HEK293T (cell line): ENCODE measurements at regions not wholly inside any gene's neighbourhood (a gene's known extent, or its start where the extent isn't known, plus 50 kb on each side); places are given as distances from the start of the nearest gene placed in this dataset.
"Not testable (repeated sequence)": the region's sequence is repeated elsewhere in the genome, so short reads cannot be mapped to it uniquely, and the experiment has no call there.

ENCODE experiments used
- CTCF ChIA-PET: fragments of 350-600 bp; formaldehyde crosslinking; extraction: SDS; loops from one replicate; lab custom pipeline; 2021; ENCODE audit warnings: antibody characterized with exemption, inconsistent platforms; lab: Yijun Ruan, JAX
- POLR2A ChIA-PET: fragments of 350-600 bp; formaldehyde crosslinking; extraction: SDS; loops from one replicate; lab custom pipeline; 2020; ENCODE audit warnings: antibody characterized with exemption, inconsistent platforms; lab: Yijun Ruan, JAX
- DNase-seq: peaks from one replicate; pipeline ENCODE4 v3.0.0; 2012; ENCODE audit warnings: mixed read lengths; ENCODE audit errors: extremely low spot score
- ARNT ChIP-seq: fragments of 450-650 bp; IDR thresholded peaks from 2 replicates; pipeline ENCODE4 v1.6.1; 2017; ENCODE audit warnings: mild to moderate bottlenecking
- BHLHE40 ChIP-seq: fragments of 450-650 bp; IDR thresholded peaks from 2 replicates; pipeline ENCODE4 v1.6.1; 2016; ENCODE audit warnings: mild to moderate bottlenecking, moderate library complexity, borderline replicate concordance
- CTBP1 ChIP-seq: fragments of 450-650 bp; IDR thresholded peaks from 2 replicates; pipeline ENCODE4 v1.6.1; 2016; ENCODE audit warnings: borderline replicate concordance
- ELF4 ChIP-seq: fragments of 450-650 bp; IDR thresholded peaks from 2 replicates; pipeline ENCODE4 v1.6.1; 2017; ENCODE audit warnings: antibody characterized with exemption
- FOXA1 ChIP-seq: fragments of 450-650 bp; IDR thresholded peaks from 2 replicates; pipeline ENCODE4 v1.6.1; 2016; ENCODE audit warnings: mild to moderate bottlenecking
- FOXK2 ChIP-seq: fragments of 450-650 bp; IDR thresholded peaks from 2 replicates; pipeline ENCODE4 v1.6.1; 2016; ENCODE audit warnings: mild to moderate bottlenecking
- FOXM1 ChIP-seq: fragments of 450-650 bp; IDR thresholded peaks from 2 replicates; pipeline ENCODE4 v1.6.1; 2017; ENCODE audit warnings: mild to moderate bottlenecking, borderline replicate concordance
- HDGF ChIP-seq: fragments of 450-650 bp; IDR thresholded peaks from 2 replicates; pipeline ENCODE4 v1.6.1; 2017; ENCODE audit warnings: antibody characterized with exemption, borderline replicate concordance
- L3MBTL2 ChIP-seq: fragments of 450-650 bp; conservative IDR thresholded peaks from 2 replicates; pipeline ENCODE4 v1.6.1; 2016; ENCODE audit warnings: mild to moderate bottlenecking
- LEF1 ChIP-seq: fragments of 450-650 bp; IDR thresholded peaks from 2 replicates; pipeline ENCODE4 v1.6.1; 2017; ENCODE audit warnings: mild to moderate bottlenecking, borderline replicate concordance
- NFRKB ChIP-seq: fragments of 450-650 bp; IDR thresholded peaks from 2 replicates; pipeline ENCODE4 v1.6.1; 2016; ENCODE audit warnings: mild to moderate bottlenecking, moderate library complexity
- SP1 ChIP-seq: fragments of 450-650 bp; IDR thresholded peaks from 2 replicates; pipeline ENCODE4 v1.6.1; 2017
- SUZ12 ChIP-seq: fragments of 450-650 bp; IDR thresholded peaks from 2 replicates; pipeline ENCODE4 v1.6.1; 2016; ENCODE audit warnings: mild to moderate bottlenecking
- TARDBP ChIP-seq: fragments of 450-650 bp; IDR thresholded peaks from 2 replicates; pipeline ENCODE4 v1.6.1; 2016
- ZNF384 ChIP-seq: fragments of 450-650 bp; IDR thresholded peaks from 2 replicates; pipeline ENCODE4 v1.6.1; 2016
- TF ChIP-seq, protein P1 (sequence below): fragments of 450-650 bp; IDR thresholded peaks from 2 replicates; pipeline ENCODE4 v1.6.1; 2016

DNA sequence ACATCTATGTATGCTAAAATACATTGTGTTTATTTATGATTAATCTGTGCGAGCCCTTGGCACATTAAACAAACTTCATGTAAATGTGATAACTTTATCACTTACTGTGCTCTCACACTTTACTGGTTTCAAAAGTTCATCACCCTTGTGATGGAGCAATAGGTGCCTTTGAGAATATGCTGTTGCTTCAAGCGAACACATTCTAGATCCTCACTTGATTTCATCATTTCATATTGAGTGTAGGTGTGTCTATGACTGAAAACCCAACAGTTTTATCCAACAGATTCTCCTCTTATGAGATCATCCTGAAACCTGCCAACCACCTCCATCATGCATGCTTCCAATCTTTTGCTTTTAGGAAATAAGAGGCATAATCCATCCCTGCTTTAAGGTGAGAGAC, 854.4 kb downstream of the TMEM121 start:
- no peak for DNase-seq
- ChIA-PET CTCF (no interaction called here), POLR2A (no interaction called here)
- TF ChIP-seq FOXM1 (no peak), ZNF384 (no peak), SUZ12 (no peak)

DNA sequence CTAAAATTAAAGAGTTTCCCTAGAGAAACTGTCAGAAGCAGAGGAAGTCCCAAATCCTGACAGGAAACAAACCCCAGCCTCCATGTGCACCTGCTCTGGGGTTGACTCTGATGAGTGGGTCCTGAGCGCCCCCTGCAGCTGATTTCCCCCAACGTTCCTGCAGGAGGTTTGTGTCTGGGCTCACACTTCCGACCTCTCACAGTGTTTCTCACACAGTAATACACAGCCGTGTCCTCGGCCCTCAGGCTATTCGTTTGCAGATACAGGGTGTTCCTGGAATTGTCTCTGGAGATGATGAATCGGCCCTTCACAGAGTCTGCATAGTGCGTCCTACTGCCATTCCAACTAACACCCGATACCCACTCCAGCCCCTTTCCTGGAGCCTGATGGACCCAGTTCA, 862.8 kb downstream of the TMEM121 start:
- POLR2A ChIA-PET, CTCF ChIA-PET, DNase-seq: not testable (repeated sequence)

DNA sequence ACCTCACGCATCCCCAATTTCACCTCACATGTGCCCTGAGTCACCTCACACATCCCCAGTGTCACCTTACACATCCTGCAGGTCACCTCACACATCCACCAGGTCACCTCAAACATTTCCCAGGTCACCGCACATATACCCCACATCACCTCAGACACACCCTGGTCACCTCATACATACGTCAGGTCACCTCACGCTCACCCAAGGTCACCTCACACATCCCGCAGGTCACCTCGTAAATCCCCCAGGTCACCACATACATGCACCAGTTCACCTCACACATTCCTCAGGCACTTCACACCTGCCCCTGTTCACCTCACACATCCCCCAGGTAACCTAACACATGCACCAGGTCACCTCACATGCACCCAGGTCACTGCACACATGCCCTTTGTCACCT, 864.0 kb downstream of the TMEM121 start:
- no peak for TF ChIP-seq FOXM1
- no peak for TF ChIP-seq FOXK2
- DNase-seq = no peak
- POLR2A ChIA-PET = no interaction called here
- CTCF ChIA-PET = no interaction called here

DNA sequence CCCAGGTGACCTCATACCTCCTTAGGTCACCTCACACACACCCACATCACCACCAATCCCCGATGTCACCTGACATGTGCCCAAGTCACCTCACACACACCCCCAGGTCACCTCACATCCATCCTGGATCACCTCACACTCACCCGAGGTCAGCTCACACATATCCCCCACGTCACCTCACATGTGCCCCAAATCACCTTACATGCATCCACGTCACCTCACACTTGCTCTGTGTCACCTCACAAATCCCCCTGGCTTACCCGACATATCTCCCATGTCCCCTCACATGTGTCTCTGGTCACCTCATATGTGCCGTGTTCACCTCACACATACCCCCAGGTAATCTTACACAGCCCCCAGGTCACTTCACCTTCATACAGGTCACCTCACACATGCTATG, 864.6 kb downstream of the TMEM121 start:
- ChIA-PET POLR2A (no interaction called here), CTCF (no interaction called here)
- DNase-seq = no peak
- TF ChIP-seq FOXA1 (no peak), SP1 (no peak), FOXM1 (no peak), ELF4 (no peak), CTBP1 (no peak)

DNA sequence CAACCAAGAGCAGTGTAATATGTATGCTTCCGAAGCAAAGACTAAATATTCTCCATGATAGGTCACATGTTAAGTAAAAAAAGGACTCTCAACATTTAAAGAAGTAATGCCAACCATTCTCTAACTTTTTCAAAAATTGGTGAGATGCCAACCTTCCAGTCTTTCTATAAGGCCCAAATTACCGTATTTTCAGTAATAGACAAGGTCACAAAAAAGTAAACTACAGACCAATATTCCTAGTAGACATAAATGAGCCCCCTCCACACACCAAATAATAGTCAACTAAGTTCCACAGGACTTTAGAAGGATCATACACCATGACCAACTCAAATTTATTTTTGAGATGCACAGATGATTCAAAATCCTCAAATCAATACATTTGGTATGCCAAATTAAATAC, 867.4 kb downstream of the TMEM121 start:
- no peak for DNase-seq
- POLR2A ChIA-PET = no interaction called here
- CTCF ChIA-PET = no interaction called here
- TF ChIP-seq TARDBP (no peak), ELF4 (no peak), SP1 (no peak), L3MBTL2 (no peak), SUZ12 (no peak), NFRKB (no peak), CTBP1 (no peak), HDGF (no peak), BHLHE40 (no peak), ARNT (no peak), LEF1 (no peak), FOXA1 (no peak), FOXM1 (no peak)
- TF ChIP-seq, protein P1, sequence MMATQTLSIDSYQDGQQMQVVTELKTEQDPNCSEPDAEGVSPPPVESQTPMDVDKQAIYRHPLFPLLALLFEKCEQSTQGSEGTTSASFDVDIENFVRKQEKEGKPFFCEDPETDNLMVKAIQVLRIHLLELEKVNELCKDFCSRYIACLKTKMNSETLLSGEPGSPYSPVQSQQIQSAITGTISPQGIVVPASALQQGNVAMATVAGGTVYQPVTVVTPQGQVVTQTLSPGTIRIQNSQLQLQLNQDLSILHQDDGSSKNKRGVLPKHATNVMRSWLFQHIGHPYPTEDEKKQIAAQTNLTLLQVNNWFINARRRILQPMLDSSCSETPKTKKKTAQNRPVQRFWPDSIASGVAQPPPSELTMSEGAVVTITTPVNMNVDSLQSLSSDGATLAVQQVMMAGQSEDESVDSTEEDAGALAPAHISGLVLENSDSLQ = no peak

DNA sequence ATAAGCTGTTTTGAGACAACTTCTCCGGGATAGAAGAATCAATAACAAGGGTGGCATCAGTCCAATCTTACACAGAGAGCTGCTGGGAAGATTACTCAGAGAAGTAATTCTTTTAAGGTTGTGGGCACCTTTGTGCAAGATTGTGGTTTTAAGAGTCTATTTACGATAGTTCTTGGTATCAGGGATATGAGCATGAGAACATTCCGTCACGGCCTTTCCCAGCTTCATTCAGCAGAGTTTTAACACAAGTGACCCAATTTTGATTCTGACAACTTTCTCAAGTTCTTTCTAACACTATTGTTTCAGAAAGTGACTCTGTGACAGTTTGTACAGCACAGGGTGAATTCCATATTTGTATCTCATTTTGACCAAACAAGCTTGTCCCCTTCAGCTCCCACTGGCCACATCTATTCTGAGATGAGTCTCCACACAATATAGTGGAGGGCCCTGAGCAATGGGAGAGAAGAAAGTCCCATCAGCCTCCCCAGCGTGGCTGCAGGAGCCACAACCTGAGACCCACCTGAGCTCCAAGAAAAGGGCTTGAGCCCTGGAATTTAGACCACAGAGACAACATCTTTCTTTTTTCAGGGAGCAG, 869.2 kb downstream of the TMEM121 start:
- no peak for TF ChIP-seq HDGF
- TF ChIP-seq ELF4 = no peak
- no peak for TF ChIP-seq TARDBP
- no peak for TF ChIP-seq L3MBTL2
- TF ChIP-seq BHLHE40 = no peak
- TF ChIP-seq ZNF384 = no peak
- TF ChIP-seq CTBP1 = no peak
- no peak for TF ChIP-seq LEF1
- TF ChIP-seq SP1 = no peak
- TF ChIP-seq ARNT = no peak
- no peak for TF ChIP-seq SUZ12
- POLR2A ChIA-PET = no interaction called here
- no peak for DNase-seq
- CTCF ChIA-PET = no interaction called here

DNA sequence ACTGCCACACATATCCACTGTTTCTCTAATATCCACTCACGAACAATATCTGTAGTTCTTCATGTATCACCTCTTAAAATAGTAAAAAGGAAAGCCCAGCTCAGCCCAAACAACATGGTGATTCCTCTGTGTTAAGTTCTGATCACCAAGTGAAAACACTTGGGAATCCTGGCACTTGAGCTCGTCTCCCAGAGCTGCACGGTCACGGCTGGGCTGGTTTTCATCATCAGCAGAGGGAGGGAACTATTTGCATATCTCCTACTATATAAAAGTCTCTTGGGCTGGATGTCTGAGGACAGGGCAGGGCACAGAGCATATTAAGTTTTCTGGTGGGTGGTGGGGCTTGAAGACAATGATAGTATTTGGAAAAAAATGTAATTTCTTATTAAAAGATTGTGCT, 870.6 kb downstream of the TMEM121 start:
- ChIA-PET POLR2A (no interaction called here), CTCF (no interaction called here)
- no peak for TF ChIP-seq ZNF384
- no peak for TF ChIP-seq FOXK2
- no peak for TF ChIP-seq L3MBTL2
- TF ChIP-seq ELF4 = no peak
- TF ChIP-seq LEF1 = no peak
- no peak for TF ChIP-seq SUZ12
- no peak for TF ChIP-seq FOXA1
- TF ChIP-seq SP1 = no peak
- TF ChIP-seq HDGF = no peak
- no peak for TF ChIP-seq CTBP1
- TF ChIP-seq FOXM1 = no peak
- no peak for TF ChIP-seq ARNT
- TF ChIP-seq NFRKB = no peak
- TF ChIP-seq TARDBP = no peak
- TF ChIP-seq, protein P1 = no peak
- no peak for TF ChIP-seq BHLHE40
- DNase-seq = no peak

DNA sequence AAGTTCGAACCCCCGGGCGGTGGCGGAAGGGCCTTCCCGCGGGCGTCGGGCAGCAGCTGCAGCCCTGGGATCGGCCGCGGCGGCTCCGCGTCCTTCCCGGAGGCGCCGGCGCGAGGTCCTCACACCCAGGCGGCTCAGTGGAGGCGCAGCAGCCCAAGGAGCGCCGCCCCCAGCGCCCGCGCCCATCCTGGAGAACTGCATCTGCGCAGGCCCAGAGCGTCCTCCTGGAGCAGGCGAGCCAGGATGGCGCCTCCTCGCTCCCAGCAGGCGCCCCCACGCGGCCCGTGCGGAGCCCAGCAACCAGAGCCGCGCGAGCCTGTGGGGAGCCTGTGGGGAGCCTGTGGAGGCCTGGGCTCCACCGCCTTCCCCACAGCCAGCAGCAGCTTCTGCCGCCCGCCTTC, 872.5 kb downstream of the TMEM121 start:
- CTCF ChIA-PET, DNase-seq, POLR2A ChIA-PET: not testable (repeated sequence)

DNA sequence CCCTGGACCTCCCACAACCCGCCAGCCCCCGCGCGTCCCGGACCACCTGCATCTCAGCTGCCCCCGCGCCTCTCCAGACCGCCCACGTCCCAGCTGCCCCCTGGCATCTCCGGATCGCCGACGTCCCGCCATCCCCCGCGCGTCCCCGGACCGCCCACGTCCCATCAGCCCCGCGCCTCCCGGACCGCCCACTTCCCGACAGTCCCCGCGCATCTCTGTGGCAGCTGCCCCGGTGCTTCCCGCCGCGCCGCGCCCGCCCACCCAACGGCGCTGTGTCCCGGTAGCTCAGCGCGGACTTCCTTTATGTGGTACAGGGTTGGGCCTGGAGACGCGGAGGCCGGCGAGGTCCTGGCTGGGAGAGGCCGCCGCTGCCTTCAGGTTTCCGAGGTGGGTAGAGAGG, 874.9 kb downstream of the TMEM121 start:
- DNase-seq, CTCF ChIA-PET, POLR2A ChIA-PET: not testable (repeated sequence)

DNA sequence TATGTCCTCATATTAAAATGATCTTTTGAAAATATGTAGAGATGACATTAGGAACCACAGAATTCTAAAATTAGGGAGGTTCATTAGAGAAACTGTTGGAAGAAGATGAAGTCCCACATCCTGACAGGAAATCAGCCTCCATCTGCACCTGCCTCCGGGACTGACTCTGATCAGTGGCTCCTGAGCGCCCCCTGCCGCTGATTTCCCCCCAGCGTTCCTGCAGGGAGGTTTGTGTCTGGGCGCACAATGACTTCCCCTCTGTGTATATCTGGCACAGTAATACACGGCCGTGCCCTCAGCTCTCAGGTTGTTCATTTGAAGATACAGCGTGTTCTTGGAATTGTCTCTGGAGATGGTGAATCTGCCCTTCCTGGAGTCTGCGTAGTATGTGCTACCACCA, 883.8 kb downstream of the TMEM121 start:
- CTCF ChIA-PET, POLR2A ChIA-PET, DNase-seq: not testable (repeated sequence)
